OCI-LY1 (cell line): ENCODE measurements at regions not wholly inside any gene's neighbourhood (a gene's known extent, or its start where the extent isn't known, plus 50 kb on each side); places are given as distances from the start of the nearest gene placed in this dataset.

Source experiments
- EZH2 ChIP-seq: fragments of 200-600 bp; sonication (generic), shearing (Covaris generic); IDR thresholded peaks from 2 replicates; pipeline ENCODE4 v1.8.0; 2017; ENCODE audit warnings: borderline replicate concordance, mixed run types, mild to moderate bottlenecking, antibody characterized with exemption, low read length, moderate library complexity, mixed read lengths
- TF ChIP-seq, protein P1 (sequence below): fragments of 200-600 bp; sonication (generic), shearing (Covaris generic); IDR thresholded peaks from 2 replicates; pipeline ENCODE4 v1.5.1; 2017; ENCODE audit warnings: mild to moderate bottlenecking, antibody characterized with exemption, low read length, moderate library complexity, mixed read lengths

DNA sequence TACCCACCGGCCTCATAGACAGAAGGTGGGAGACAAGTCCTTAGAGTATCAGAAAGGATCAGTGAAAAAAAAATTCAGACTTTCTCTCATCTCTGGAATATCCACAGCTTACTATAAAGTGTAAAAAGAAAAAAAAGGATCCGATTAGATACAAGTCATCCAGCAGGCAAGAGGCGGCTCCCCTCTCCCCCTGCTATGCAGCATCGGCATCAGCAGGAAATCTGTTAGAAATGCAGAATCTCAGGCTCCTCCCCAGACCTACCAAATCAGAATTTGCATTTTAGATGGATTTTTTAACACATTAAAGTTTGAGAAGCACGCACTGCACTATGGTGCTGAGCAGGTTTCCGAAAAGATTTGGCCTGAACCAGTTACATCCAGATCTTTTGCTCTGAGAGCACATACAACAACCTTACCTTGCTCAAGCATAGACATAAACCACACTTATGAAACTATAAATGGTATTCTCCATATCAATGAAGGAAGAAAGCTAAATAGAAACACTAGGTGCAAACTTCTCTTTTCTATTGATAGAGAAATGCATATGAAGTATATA lies 117.0 kb upstream of the POU3F2 start:
- TF ChIP-seq, protein P1, sequence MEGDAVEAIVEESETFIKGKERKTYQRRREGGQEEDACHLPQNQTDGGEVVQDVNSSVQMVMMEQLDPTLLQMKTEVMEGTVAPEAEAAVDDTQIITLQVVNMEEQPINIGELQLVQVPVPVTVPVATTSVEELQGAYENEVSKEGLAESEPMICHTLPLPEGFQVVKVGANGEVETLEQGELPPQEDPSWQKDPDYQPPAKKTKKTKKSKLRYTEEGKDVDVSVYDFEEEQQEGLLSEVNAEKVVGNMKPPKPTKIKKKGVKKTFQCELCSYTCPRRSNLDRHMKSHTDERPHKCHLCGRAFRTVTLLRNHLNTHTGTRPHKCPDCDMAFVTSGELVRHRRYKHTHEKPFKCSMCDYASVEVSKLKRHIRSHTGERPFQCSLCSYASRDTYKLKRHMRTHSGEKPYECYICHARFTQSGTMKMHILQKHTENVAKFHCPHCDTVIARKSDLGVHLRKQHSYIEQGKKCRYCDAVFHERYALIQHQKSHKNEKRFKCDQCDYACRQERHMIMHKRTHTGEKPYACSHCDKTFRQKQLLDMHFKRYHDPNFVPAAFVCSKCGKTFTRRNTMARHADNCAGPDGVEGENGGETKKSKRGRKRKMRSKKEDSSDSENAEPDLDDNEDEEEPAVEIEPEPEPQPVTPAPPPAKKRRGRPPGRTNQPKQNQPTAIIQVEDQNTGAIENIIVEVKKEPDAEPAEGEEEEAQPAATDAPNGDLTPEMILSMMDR: no peak
- no peak for TF ChIP-seq EZH2
